ENCODE measurements at regions not wholly inside any gene's neighbourhood (a gene's known extent, or its start where the extent isn't known, plus 50 kb on each side); places are given as distances from the start of the nearest gene placed in this dataset.
"Not testable (repeated sequence)": the region's sequence is repeated elsewhere in the genome, so short reads cannot be mapped to it uniquely, and the experiment has no call there.

GRCh38 chr2:161032635-161033034 is 127.6 kb upstream of the TANK start:
- DNase-seq: no peak

GRCh38 chr2:161033059-161033660 is 127.1 kb upstream of the TANK start:
- no peak for DNase-seq

GRCh38 chr2:161036926-161037325 is 123.3 kb upstream of the TANK start:
- DNase-seq: no peak

GRCh38 chr2:161039071-161039470 is 121.2 kb upstream of the TANK start:
- no peak for DNase-seq

- DNase-seq: no peak
Observed at GRCh38 chr2:161041356-161041755, 118.9 kb upstream of the TANK start.

- DNase-seq: no peak
Observed at GRCh38 chr2:161042990-161043625, 117.1 kb upstream of the TANK start.

GRCh38 chr2:161044095-161044865 is 115.9 kb upstream of the TANK start:
- DNase-seq: no peak

GRCh38 chr2:161044921-161045320 is 115.3 kb upstream of the TANK start:
- no peak for DNase-seq

- no peak for DNase-seq
Observed at GRCh38 chr2:161045726-161046125, 114.5 kb upstream of the TANK start.

- DNase-seq: no peak
Observed at GRCh38 chr2:161046876-161047275, 113.4 kb upstream of the TANK start.

GRCh38 chr2:161048317-161048716 is 111.9 kb upstream of the TANK start:
- no peak for DNase-seq

GRCh38 chr2:161049559-161049958 is 110.7 kb upstream of the TANK start:
- no peak for DNase-seq

GRCh38 chr2:161052214-161052613 is 108.0 kb upstream of the TANK start:
- DNase-seq: no peak

- no peak for DNase-seq
Observed at GRCh38 chr2:161055289-161055688, 104.9 kb upstream of the TANK start.

GRCh38 chr2:161059388-161059787 is 100.8 kb upstream of the TANK start:
- no peak for DNase-seq

GRCh38 chr2:161061786-161062185 is 98.4 kb upstream of the TANK start:
- no peak for DNase-seq

- no peak for DNase-seq
Observed at GRCh38 chr2:161063157-161063945, 96.9 kb upstream of the TANK start.

GRCh38 chr2:161063946-161064306 is 96.3 kb upstream of the TANK start:
- no peak for DNase-seq

GRCh38 chr2:161067846-161068350 is 92.3 kb upstream of the TANK start:
- DNase-seq: no peak

GRCh38 chr2:161068670-161069069 is 91.6 kb upstream of the TANK start:
- no peak for DNase-seq

GRCh38 chr2:161070693-161071479 is 89.3 kb upstream of the TANK start:
- DNase-seq: no peak

- DNase-seq: not testable (repeated sequence)
Observed at GRCh38 chr2:161072436-161072835, 87.8 kb upstream of the TANK start.
